Sigmoid colon (tissue), 4 donors: ENCODE measurements at regions not wholly inside any gene's neighbourhood (a gene's known extent, or its start where the extent isn't known, plus 50 kb on each side); places are given as distances from the start of the nearest gene placed in this dataset.

Source experiments
- POLR2AphosphoS5 ChIP-seq, 4 donors: sonication (generic); formaldehyde crosslinking; IDR thresholded peaks; one replicate each; pipeline ENCODE4 v1.6.1; 2017; ENCODE audit warnings: antibody characterized with exemption in 4 of 4
- TF ChIP-seq, protein P1 (sequence below), 4 experiments: fragments of 450-650 bp in 3 of 4; fragments of 200-600 bp in 1 of 4; IDR thresholded peaks; one replicate each; pipeline ENCODE4 v1.5.1; 2016 to 2019; ENCODE audit warnings: antibody characterized with exemption in 4 of 4, mild to moderate bottlenecking in 3 of 4, moderate library complexity in 2 of 4

- TF ChIP-seq, protein P1, sequence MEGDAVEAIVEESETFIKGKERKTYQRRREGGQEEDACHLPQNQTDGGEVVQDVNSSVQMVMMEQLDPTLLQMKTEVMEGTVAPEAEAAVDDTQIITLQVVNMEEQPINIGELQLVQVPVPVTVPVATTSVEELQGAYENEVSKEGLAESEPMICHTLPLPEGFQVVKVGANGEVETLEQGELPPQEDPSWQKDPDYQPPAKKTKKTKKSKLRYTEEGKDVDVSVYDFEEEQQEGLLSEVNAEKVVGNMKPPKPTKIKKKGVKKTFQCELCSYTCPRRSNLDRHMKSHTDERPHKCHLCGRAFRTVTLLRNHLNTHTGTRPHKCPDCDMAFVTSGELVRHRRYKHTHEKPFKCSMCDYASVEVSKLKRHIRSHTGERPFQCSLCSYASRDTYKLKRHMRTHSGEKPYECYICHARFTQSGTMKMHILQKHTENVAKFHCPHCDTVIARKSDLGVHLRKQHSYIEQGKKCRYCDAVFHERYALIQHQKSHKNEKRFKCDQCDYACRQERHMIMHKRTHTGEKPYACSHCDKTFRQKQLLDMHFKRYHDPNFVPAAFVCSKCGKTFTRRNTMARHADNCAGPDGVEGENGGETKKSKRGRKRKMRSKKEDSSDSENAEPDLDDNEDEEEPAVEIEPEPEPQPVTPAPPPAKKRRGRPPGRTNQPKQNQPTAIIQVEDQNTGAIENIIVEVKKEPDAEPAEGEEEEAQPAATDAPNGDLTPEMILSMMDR (IDR thresholded peaks at IDR 0.05) = no peak
- TF ChIP-seq POLR2AphosphoS5 (IDR thresholded peaks at IDR 0.05) = no peak
Observed at GRCh38 chr6:151729829-151730495, 77.5 kb upstream of the ESR1 start.
